ENCODE measurements at regions not wholly inside any gene's neighbourhood (a gene's known extent, or its start where the extent isn't known, plus 50 kb on each side); places are given as distances from the start of the nearest gene placed in this dataset.

DNA sequence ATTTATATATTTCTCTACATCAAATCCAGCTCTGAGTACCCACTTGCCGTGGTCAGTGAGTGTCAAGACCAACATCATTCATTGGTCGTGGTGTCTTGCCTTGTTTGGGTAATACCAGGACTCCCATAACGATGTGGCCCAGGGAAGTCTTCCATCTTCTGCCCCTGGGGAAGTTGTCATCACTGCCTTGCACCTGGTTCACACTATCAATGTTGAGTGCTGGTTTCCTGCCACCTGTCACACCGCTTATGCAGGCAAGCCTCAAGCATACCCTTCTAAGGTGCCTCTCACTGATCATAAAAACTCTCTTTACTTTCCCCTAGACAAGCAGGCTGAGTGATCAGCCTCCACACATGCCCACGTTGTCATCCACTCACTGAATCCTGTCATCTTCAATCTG lies 382.4 kb downstream of the KCTD12 start:
- peak in 1 of 2 experiments; percentile 23 for DNase-seq

DNA sequence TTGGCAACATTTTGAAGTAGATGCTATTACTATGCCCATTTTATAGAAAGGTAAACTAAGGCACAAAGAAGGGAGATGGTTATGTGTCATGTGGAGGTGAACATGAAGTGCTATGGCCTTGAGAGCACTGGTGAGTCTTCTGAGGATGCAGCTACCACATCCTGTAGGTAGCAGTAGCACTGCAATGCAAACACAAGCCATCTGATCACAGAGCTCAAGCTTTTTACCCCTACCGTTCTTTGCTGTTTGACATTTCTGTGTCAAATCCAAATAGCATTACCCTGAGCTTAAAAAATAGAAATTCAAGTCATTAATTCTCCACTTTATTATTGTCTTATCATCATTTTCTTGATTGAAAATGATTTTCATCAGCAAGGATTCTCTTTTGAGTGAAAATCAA lies 382.9 kb downstream of the KCTD12 start:
- no peak for DNase-seq

DNA sequence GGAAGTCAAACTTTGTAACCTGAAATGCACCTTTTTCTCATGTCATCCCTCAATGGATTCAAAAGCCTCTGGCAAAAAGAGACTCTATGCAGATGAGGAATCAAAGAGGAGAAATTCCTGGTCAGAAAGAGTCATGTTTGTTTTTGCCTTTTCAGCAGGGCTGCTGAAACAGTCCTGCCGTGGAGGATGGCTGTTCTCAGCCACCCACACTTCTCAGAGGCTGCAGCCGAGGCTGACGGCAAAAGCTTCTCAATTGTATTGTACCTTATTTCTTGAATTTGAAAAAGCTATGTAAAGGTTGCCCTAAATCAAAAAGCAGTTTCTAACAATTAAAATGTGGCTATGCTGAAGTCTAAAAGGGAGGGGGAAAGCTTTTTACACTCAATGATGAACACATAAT lies 385.3 kb downstream of the KCTD12 start:
- no peak for DNase-seq

DNA sequence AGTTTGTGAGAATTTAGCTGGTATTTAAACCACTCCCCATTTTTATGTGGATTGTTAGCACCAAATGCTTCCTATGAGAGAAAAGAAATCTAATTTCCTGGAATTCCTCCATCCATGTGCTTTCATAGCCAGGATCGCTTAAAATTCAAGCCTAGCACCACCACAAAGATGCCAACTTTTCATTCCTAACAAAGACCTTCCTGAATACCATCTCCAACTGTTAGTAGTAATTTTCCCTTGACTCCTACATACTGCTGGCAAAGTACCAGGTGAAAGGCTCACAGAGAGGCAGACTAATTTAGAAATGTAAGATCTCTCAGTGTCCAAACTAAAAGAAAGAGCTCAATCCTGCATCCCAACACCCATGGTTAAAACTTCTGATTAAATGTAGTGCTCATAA lies 386.3 kb downstream of the KCTD12 start:
- no peak for DNase-seq

DNA sequence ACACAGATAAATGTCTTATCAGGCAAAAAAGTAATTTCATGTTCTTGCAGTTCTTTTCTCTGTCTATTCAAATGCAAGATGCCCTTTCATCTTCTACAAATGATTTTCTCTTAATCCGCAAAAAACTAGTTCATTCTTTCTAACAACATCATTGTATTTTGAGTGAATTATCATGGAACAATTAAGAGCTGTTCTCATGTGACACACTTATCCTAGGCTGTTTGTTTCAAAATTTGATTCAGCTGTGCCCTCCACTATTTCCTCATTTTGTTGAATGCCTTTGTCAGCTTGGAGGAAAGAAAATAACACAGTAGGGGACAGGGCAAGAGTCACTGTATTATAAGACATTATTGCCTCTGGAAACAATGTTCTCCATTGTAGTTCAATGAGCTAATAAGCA lies 396.9 kb downstream of the KCTD12 start:
- DNase-seq = no peak

DNA sequence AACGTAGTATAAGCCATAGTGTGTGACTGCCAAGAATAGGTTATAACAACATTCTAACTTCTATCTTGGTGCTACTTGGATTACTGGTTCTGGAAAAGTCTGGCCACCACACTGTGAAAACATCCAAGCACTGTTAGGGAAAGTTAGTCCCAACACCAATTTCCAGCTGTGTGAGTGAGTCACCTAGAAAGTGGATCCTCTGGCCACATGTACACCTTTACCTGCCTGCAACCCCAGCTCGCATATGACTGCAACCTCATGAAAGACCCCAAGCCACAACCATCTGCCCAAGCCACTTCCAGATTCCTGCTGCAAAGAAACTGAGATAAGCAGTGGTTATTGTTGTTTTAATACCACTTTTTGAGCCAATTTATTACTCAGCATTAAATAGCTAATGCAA lies 404.5 kb downstream of the KCTD12 start:
- no peak for DNase-seq

DNA sequence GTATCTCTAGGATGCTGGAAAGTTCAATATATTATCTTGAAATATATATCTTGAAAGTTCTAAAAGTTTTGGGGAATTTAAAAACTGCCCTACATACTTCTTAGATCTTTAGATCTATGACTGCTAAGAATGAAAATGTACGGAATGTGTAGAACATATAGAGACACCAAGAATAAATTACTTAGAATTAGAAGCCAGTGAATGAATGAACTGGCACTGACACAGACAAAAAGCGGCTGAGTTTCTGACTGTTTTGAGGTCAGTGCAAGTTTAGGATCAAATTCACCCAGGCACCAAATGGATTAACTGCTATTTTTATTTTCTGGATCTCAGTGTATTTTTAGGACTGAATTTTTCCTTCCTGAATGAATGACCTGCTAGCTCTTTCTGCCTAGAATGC lies 411.2 kb downstream of the KCTD12 start:
- DNase-seq = no peak

DNA sequence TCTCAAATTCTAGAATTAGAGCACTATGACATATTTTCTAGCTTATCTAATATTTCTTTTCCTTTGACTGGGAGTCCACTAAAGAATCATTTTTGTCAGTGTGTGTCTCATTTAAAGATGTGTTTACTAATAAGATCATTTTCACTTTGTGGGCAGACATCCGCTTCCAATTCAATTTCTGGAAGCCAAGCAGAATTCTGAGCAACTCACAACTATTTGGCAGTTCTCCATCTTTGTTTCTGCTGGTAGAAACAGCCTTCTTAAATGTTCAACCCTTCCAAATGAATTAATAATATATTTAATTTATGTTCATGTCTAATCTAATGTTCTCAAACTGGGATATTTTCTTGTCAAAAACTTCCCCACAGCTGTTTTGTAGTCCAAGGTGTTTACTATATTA lies 411.8 kb downstream of the KCTD12 start:
- DNase-seq = no peak

DNA sequence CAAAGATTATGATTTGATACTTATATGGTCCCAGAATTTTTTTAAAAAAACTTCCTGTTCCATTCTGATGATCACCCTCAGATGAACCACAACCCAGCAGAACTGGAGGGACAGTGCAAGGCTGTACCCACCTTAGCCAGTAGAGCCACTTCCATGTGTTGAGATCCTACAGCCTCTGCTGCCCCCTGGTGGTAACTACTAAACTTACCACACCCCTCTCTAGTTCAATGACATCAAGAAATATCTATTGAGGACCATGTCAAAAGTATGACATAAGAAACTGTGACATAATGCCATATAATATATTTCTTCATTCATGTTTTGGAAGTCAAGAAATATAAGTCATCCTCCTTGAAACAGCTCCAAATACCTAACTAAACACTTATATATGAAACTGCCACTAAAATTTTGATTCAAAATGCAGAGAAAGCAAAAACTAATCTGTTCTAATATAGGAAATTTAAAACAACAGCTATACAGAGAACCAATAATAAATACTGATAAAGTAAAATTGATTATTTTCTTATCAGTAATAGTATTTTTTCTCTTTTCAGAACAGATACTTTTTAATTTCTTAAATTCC lies 412.6 kb downstream of the KCTD12 start:
- DNase-seq = peak; percentile 74 to 86

DNA sequence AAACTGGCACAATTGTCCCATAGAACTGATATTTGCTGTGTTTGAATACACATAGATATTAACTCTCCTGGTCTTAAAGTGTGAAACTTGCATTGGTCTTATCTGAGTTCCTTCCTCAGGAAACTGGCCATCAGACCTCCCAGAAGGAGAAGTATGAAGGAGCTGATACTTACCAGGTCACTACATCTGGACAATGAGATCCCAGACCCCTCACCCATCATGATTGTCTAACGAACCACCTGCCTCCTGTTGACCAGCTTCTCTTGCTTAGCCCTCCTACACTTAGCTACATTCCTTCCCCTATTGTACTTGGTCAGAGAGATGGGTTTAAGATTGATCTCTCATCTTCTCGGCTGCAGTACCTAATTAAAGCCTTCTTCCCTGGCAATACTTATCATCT lies 413.3 kb downstream of the KCTD12 start:
- DNase-seq = no peak

DNA sequence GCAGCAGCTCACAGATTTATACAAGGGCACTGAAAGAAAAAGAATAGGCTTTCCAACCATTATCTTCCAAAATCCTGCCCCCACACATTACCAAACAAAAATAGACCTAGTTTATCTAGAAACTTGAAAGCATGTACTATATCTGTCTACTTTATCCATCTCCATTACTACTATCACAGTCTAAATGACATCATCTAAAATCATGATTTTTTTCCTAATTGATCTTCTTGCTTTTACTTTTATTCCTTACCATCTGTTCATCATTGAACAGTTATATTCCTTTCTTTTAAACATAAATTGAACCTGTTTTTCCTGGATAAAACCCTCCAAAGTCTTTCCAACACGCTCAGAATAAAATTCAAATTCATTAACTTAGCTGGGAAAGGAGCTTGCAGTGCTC lies 414.7 kb downstream of the KCTD12 start:
- no peak for DNase-seq

DNA sequence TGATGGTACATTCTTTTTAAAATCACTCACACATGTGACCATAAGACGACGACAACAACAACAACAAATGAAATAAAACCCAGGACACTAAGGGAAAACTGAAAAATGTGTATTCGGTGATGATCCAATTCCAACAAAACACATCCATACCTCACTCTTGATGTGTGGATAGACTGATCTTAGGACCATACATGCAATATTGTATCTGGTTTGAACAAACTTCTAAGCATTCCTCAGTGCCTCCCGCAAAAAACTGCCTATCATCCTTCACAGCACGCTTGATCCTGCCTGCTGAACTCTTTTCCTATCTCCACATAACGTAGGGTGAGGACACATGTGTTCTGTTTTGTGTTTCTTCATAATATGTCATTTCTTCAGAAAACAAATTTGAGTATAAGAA lies 415.2 kb downstream of the KCTD12 start:
- DNase-seq = no peak

DNA sequence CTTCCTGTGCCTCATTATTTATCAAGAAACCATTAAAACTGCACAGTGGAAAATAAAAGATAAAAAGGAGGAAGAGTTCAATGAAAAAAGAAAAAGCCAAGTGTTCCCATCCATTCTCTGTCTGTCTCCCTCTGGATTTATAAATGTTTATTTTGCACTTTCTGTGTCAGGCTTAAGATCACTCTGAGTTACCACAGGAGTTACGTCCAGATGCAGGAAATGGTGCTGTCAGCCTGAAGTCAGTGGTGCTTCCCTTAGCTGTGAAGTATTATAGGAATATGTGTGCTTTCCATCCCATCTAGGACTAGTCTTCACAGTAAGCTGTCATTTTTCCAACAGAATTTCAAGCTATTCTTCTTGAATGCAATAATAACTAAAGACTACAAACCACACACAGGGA lies 420.2 kb downstream of the KCTD12 start:
- no peak for DNase-seq

DNA sequence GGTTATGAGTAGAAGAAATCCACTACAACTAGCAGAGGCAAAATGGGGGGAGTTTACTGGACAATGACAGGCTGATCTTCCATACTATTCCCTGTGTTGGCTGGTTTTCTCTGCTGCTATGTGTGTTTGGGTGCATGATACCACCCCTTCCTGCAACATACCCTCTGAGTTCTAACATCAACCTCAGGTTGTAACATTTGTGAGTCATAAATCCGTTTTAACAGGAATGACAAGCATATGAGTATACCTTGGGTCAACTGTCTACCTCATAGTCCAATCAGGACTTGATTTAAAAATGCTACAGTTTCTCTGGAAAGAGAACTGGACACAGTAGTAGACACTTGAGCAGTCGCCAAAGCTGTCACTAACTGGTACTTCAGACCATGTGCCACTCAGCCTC lies 422.9 kb downstream of the KCTD12 start:
- no peak for DNase-seq

DNA sequence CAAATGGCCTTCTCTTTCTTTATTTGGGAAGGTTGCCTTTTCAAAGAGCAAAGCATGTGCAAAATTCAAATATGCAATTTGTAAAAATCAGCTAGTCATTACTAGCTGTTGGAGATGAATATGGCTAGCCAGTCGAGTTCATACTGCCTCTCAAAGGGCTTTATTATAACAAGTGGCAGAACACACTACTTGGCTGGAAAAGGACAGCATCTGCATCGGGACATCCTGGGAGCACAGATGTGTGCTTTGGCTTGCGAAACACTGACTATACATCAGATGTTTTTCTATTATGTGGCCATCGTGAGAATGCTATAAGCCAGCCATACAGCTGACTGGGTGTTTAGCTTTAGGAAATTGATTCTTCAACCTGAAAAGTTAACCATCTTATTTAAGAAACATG lies 424.2 kb downstream of the KCTD12 start:
- DNase-seq = peak; percentile 9 to 71

DNA sequence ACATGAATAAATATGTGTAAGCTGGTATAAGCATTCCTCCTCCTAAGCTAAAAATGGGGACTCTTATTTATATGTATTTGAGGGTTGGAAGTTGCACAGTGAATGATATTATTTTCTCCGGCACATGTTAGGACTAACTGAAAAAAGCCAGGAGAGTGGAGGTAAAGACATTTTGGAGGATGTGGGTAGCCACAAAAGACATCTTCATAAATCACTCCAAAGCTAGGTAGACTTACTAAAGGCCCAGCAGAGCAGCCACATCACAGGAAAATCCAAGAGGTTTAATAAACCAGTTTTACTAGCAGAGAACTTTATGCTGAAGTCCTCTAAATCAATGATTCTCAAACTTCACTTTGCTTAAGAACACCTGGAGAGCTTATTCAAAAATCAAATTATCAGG lies 424.7 kb downstream of the KCTD12 start:
- DNase-seq = no peak

DNA sequence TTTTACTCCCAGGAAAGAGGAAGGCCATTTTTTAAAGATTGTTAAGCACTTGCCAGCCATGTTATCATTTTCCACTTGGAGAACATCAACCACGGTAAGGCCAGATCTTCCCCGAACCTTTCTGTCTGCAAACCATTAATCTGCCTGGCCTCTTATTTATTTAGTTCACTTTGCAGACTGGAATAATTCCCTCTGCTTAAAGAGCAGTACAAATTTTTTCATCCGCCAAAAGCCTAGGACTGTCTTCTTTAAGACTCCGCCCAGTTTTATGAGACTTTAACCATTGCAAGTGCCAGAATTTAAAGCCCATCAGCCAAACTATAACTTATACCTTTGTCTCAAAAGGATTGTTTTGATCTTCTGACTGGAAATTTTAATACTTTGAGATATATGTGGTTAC lies 426.3 kb downstream of the KCTD12 start:
- DNase-seq = no peak

DNA sequence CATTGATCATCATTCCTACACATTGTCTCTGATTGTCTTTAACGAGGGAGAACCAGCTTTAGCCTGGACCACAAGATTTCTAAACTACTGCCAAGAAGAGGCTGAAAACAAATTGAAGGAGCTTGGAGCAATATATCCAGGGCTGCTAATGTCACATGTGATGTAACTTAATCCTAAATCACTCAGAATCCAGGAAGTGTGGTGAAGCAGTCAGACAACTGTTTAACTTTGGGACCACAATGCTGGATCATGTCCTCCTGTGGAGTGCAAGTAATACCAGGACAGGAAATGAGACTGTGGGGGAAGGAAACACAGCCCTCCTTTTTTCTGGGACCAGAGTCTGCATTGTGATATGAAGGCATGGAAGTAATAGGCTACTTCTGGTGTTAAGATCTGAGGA lies 430.2 kb downstream of the KCTD12 start:
- DNase-seq = peak in 1 of 2 experiments; percentile 15

DNA sequence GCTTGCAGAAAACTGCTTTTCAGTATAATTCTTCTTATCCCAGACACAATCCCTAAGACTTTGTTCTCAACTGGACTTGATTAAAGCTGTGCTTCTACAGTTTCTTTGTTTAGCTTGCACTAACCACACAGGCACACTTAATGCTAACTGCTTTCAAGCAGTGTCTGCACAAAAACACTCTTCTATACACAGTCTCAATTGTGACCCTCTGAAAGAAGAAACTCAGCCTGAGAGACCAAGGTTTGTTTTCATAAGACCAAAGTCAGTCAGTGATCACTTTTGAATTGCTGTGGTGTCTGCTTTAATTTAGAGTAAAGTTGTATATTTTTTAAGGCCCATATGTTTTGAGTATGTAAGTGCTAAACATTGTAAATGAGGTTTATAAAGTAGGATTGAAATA lies 431.2 kb downstream of the KCTD12 start:
- DNase-seq = no peak

DNA sequence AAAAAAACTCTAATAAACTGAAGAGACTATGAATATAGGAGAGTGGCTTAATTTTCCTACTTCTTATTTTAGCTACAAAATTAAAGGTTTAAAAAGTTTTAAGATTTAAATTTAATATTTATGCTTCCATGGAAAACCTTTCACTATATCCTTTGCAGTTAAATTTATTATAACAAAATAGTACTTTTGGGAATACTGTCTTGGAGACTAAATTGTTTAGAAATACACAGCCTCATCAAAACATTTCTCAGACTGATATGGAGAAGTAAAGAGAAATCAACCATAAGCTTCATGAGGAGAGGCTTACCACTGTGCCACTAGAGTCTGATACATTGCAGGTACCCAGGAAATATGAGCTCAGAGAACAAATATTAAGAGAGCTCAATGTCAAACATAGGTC lies 436.5 kb downstream of the KCTD12 start:
- DNase-seq = no peak

DNA sequence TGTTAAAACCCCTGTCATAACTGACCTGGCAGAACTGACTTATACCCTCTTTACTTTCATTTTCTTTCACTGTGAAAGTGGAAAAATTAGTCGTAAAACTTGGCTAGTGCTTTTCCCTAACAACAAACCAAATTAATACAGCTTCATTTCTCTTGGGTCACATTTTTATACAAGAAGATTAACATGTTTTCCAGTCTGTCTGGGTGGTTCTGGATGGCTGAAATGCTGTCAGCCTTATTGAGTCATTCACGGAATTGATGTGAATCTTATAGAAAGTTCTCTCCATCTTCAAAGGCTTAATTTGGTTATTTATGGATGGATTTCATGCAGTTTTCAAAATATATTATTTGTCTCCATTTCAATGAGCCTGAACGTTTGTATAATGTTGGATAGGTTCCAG lies 440.0 kb downstream of the KCTD12 start:
- no peak for DNase-seq

DNA sequence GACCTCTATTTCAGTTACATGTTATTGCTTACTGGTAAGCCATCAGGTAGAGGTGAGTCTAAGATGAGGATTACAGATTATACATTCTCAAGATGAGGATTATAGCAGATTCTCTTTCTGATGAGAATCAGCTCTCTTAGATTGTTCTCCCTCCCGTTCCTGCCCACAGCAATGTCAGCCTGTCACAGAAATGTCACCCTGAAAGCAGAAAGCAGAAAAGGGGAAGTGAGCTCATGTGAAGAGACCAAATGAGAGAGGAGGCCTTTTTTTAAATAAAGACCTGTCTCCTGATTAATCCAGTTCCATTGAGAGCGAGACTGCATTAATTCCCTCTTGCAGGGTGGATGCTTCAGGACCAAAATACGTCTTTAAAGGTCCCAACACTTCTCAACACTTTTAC lies 445.6 kb downstream of the KCTD12 start:
- DNase-seq = peak in 1 of 2 experiments; percentile 50

DNA sequence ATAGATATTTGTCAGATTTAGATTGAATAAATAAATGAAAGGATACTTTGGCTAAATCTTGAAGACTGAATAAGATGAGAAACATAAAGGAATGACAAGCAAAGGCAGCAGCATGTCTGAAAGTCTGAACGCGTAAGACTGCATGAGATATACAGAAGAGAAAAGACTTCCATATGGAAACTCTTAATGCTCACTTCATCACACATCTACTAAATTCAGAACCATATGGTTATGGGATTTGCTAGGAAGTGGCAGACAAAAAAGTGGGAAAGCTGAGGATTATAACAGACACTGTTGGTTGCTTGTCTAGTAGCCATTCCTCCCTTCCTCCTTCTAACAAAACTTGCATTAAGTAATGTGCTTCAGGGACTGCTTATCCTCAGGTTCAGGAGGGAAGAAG lies 446.7 kb downstream of the KCTD12 start:
- peak; percentile 74 to 93 for DNase-seq

DNA sequence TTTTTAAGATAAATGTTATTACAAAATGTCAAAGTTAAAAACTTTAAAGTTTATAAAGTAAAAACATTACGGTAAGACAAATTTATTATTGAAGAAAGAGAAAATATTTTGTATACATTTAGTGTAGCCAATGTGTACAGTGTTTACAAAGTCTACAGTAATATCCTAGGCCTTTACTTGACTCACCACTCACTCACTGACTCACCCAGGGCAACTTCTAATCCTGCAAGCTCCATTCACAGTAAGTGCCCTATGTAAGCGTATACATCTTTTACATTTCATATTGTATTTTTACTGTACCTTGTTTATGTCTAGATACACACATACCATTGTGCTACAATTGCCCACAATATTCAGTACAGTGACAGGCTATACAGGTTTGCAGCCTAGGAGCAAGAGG lies 448.2 kb downstream of the KCTD12 start:
- no peak for DNase-seq

DNA sequence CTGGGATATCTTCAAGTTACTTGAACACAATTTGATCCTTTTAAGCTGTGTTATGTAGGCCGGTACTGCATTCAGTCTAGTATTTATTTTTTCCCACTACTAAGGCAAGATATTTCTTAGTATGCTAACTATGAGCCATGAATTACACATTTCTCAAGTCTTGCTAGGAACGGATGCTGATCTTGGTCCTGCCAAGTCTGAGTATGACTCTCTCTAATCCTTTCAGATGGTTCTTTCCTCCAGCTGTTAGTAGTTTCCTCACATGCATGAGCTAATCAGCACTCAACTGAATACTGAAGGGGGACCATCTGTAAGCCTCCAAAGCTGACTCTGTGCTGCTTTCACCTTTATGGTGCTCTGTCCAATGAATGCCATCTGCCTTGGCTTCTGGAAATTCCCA lies 460.3 kb downstream of the KCTD12 start:
- peak; percentile 92 to 98 for DNase-seq

DNA sequence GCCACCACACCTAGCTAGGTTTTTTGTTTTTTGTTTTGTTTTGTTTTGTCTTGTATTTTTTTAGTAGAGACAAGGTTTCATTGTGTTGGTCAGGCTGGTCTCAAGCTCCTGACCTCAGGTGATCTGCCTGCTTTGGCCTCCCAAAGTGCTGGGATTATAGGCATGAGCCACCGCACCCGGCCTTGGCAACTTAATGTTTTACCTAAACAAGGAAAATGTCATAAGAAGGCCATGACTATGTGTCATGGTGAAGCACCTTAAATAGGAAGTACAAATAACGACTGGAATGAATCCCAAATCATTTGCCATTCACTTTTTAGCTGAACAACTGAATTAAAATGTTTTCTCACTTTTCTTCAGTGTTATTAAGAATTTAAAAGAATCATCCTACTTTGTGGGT lies 465.2 kb downstream of the KCTD12 start:
- no peak for DNase-seq

All from NCI-H524 (cell line).